OCI-LY7 (cell line): ENCODE measurements at regions not wholly inside any gene's neighbourhood (a gene's known extent, or its start where the extent isn't known, plus 50 kb on each side); places are given as distances from the start of the nearest gene placed in this dataset.

Experiments
- CTCF ChIP-seq: fragments of 200-600 bp; sonication (generic); conservative IDR thresholded peaks from 2 replicates; pipeline ENCODE4 v1.5.1; 2014; ENCODE audit warnings: mild to moderate bottlenecking, antibody characterized with exemption, low read length, moderate library complexity, mixed read lengths
- EZH2phosphoT487 ChIP-seq: fragments of 200-600 bp; sonication (generic); IDR thresholded peaks from 2 replicates; pipeline ENCODE4 v1.6.1; 2018; ENCODE audit warnings: low read depth, borderline replicate concordance, mild to moderate bottlenecking, mixed run types, antibody characterized with exemption, low read length, moderate library complexity, mixed read lengths

DNA sequence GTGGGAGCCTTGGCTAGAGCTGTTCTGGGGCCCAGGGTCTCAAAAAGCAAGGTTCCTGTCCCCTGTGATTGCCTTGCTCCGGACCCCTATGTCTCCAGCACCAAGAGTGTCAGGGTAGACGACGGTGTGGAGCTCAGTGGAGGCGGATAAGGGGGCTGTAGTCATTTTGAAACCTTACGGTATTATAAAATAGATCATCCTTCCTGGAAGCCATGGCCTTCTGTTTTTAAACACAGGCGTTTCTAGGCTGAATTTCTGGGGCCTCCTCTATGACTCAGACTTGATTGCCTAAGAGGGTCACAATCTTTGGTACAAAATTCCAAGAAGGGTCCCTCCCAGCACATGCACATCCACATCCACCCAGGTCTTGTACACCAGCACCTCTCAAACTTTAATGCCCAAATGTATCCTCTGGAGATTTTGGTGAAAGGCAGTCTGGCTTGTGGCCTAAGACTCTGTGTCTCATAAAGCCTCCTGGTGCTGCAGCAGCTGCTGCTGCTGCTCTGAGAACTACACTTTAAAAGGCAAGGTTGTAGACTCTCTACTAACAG, 70.5 kb upstream of the XCR1 start:
- TF ChIP-seq CTCF (no peak), EZH2phosphoT487 (no peak)
